ENCODE measurements at regions not wholly inside any gene's neighbourhood (a gene's known extent, or its start where the extent isn't known, plus 50 kb on each side); places are given as distances from the start of the nearest gene placed in this dataset.

DNA sequence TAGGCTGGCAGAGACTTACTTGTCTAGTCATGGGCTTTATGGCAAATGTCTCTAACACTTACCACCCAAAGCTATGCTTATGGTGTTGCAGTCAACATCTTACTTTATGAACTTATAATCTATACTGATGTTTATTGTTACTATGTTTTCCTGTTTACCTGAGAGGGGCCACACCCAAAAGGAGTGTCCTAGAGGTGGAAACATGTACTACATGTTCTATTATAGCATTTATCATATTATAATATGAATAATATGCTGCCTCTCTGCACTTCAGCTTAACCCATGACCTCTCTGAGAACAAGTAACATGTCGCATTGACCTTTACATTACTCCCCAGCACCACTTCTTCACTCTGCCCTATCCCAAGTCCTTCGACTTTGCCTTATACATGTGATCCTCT, 501.8 kb downstream of the ETNK1 start:
- TF ChIP-seq, protein P1, sequence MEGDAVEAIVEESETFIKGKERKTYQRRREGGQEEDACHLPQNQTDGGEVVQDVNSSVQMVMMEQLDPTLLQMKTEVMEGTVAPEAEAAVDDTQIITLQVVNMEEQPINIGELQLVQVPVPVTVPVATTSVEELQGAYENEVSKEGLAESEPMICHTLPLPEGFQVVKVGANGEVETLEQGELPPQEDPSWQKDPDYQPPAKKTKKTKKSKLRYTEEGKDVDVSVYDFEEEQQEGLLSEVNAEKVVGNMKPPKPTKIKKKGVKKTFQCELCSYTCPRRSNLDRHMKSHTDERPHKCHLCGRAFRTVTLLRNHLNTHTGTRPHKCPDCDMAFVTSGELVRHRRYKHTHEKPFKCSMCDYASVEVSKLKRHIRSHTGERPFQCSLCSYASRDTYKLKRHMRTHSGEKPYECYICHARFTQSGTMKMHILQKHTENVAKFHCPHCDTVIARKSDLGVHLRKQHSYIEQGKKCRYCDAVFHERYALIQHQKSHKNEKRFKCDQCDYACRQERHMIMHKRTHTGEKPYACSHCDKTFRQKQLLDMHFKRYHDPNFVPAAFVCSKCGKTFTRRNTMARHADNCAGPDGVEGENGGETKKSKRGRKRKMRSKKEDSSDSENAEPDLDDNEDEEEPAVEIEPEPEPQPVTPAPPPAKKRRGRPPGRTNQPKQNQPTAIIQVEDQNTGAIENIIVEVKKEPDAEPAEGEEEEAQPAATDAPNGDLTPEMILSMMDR (IDR thresholded peaks at IDR 0.05; ENCODE audit: low read depth, low read length, poor library complexity, severe bottlenecking): no peak
- TF ChIP-seq EZH2phosphoT487 (IDR thresholded peaks at IDR 0.05; ENCODE audit: borderline replicate concordance, low read length): no peak
